HL-60 (cell line): ENCODE measurements at regions not wholly inside any gene's neighbourhood (a gene's known extent, or its start where the extent isn't known, plus 50 kb on each side); places are given as distances from the start of the nearest gene placed in this dataset.

Experiments used
- CTCF ChIP-seq: IDR thresholded peaks from one replicate; pipeline ENCODE4 v1.5.1; 2011; ENCODE audit warnings: low read length, control low read depth, inconsistent platforms; ENCODE audit not compliant: insufficient read depth
- GABPA ChIP-seq: IDR thresholded peaks from 2 replicates; pipeline ENCODE4 v1.6.1; 2012; ENCODE audit warnings: low read depth
- SPI1 ChIP-seq: IDR thresholded peaks from 2 replicates; pipeline ENCODE4 v1.6.1; 2012; ENCODE audit warnings: low read depth, mild to moderate bottlenecking, borderline replicate concordance

GRCh38 chr11:70671083-70671482, 272.8 kb downstream of the CTTN start:
- no peak for TF ChIP-seq CTCF
- TF ChIP-seq GABPA = no peak
- TF ChIP-seq SPI1 = no peak
